Liver (tissue), 8 donors: ENCODE measurements at regions not wholly inside any gene's neighbourhood (a gene's known extent, or its start where the extent isn't known, plus 50 kb on each side); places are given as distances from the start of the nearest gene placed in this dataset.

ENCODE experiments used
- DNase-seq: peaks from one replicate; pipeline ENCODE4 v3.0.0-alpha.2; 2017; ENCODE audit warnings: low spot score
- H3K27ac ChIP-seq, 2 donors: one replicate each; pipeline ENCODE4 v1.7.0; 2013; ENCODE audit warnings: inconsistent platforms in 2 of 2, low read length in 2 of 2, control low read depth in 1 of 2, low read depth in 1 of 2, mild to moderate bottlenecking in 1 of 2
- H3K27me3 ChIP-seq, 4 donors: one replicate each; pipeline versions ENCODE4 v1.6.1 to v1.7.0; 2013; ENCODE audit warnings: low read length in 3 of 4, inconsistent platforms in 1 of 4, mild to moderate bottlenecking in 1 of 4, moderate library complexity in 1 of 4; ENCODE audit not compliant: control insufficient read depth in 4 of 4, insufficient read depth in 4 of 4
- H3K36me3 ChIP-seq, 4 donors: one replicate each; pipeline versions ENCODE4 v1.6.1 to v1.7.0; 2013; ENCODE audit warnings: low read length in 3 of 4, mild to moderate bottlenecking in 3 of 4, low read depth in 1 of 4, moderate library complexity in 1 of 4; ENCODE audit not compliant: control insufficient read depth in 4 of 4, insufficient read depth in 3 of 4
- H3K4me1 ChIP-seq, 4 donors: one replicate each; pipeline versions ENCODE4 v1.6.1 to v1.7.0; 2013; ENCODE audit warnings: low read length in 3 of 4, mild to moderate bottlenecking in 3 of 4, moderate library complexity in 1 of 4; ENCODE audit not compliant: control insufficient read depth in 4 of 4, insufficient read depth in 4 of 4
- H3K4me3 ChIP-seq, 3 donors: one replicate each; pipeline versions ENCODE4 v1.6.1 to v1.7.0; 2013; ENCODE audit warnings: low read length in 3 of 3, control low read depth in 1 of 3, low read depth in 1 of 3, mild to moderate bottlenecking in 1 of 3
- H3K9ac ChIP-seq, 2 donors: one replicate each; pipeline ENCODE4 v1.7.0; 2013; ENCODE audit warnings: low read length in 2 of 2, mild to moderate bottlenecking in 2 of 2, moderate library complexity in 2 of 2, control low read depth in 1 of 2, low read depth in 1 of 2
- H3K9me3 ChIP-seq, 4 donors: one replicate each; pipeline versions ENCODE4 v1.6.1 to v1.7.0; 2013; ENCODE audit warnings: low read length in 3 of 4; ENCODE audit not compliant: control insufficient read depth in 4 of 4
- ATF3 ChIP-seq: IDR thresholded peaks from 2 replicates; pipeline ENCODE4 v1.6.1; 2016; ENCODE audit warnings: antibody characterized with exemption
- CTCF ChIP-seq: fragments of 150-350 bp; IDR thresholded peaks from 2 replicates; pipeline ENCODE4 v1.5.1; 2017; ENCODE audit warnings: improper control_type of control experiment, low read depth, low read length; ENCODE audit not compliant: missing input control
- FOXA2 ChIP-seq: IDR thresholded peaks from 2 replicates; pipeline ENCODE4 v1.6.1; 2016; ENCODE audit warnings: antibody characterized with exemption
- GABPA ChIP-seq, 2 donors: IDR thresholded peaks in 1 of 2; conservative IDR thresholded peaks in 1 of 2; 2 replicates each; pipeline ENCODE4 v1.6.1; 2016; ENCODE audit warnings: antibody characterized with exemption in 2 of 2, mild to moderate bottlenecking in 1 of 2, moderate library complexity in 1 of 2
- HNF4A ChIP-seq, 2 donors: conservative IDR thresholded peaks; 2 replicates each; pipeline ENCODE4 v1.6.1; 2016; ENCODE audit warnings: antibody characterized with exemption in 2 of 2, mild to moderate bottlenecking in 2 of 2
- MAX ChIP-seq: IDR thresholded peaks from 2 replicates; pipeline ENCODE4 v1.6.1; 2016; ENCODE audit warnings: antibody characterized with exemption
- NR2F2 ChIP-seq: IDR thresholded peaks from 2 replicates; pipeline ENCODE4 v1.6.1; 2016; ENCODE audit warnings: antibody characterized with exemption
- RXRA ChIP-seq, 2 donors: IDR thresholded peaks; 2 replicates each; pipeline ENCODE4 v1.6.1; 2017 to 2018; ENCODE audit warnings: antibody characterized with exemption in 2 of 2, mild to moderate bottlenecking in 1 of 2
- SP1 ChIP-seq: IDR thresholded peaks from 2 replicates; pipeline ENCODE4 v1.6.1; 2018; ENCODE audit warnings: antibody characterized with exemption, mild to moderate bottlenecking
- TAF1 ChIP-seq: conservative IDR thresholded peaks from 2 replicates; pipeline ENCODE4 v1.6.1; 2016; ENCODE audit warnings: antibody characterized with exemption, mild to moderate bottlenecking
- YY1 ChIP-seq: IDR thresholded peaks from 2 replicates; pipeline ENCODE4 v1.6.1; 2016; ENCODE audit warnings: antibody characterized with exemption, mild to moderate bottlenecking
- WGBS: extraction: QIAGEN DNeasy Blood & Tissue Kit; methylation state at CpG from one replicate; pipeline ENCODE4 v1.1.7; 2013; 5-methylcytosine and 5-hydroxymethylcytosine counted together
- TF ChIP-seq, protein P1 (sequence below): IDR thresholded peaks from 2 replicates; pipeline ENCODE4 v1.6.1; 2016; ENCODE audit warnings: antibody characterized with exemption, mild to moderate bottlenecking
- donor health status: healthy.
- donor health status: healthy.
- donor health status: healthy.
- donor health status: healthy.
- donor health status: healthy.

DNA sequence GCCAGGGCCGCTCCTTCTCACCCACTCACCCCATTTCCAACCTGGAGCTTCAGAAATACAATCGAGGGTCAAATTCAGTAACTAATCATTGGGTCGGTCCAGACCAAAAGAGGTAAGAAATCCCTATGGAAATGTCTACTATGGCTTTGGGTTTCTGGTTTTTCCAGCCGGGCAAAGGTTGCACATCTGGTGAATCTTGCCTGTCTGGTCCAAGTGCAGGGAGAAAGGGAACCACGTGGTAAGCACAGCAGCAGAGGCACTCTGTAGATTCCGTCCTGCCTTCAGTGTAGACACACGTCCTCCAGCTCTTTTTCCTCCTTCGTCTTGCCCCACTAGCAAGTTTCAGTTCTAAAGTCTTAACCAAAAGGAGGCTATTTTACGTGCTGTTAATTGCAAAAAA lies 218.0 kb upstream of the JADE1 start:
- H3K27me3 ChIP-seq = no peaks in the 10 kb centered on the region
- no peak overlapping the region for H3K9ac ChIP-seq
- no peak overlapping the region for H3K4me3 ChIP-seq
- no peak for DNase-seq
- no peak overlapping the region for H3K27ac ChIP-seq
- peaks cover 0 to 2% (median 0%) of the 10 kb centered on the region in 4 donors for H3K9me3 ChIP-seq
- TF ChIP-seq FOXA2 = no peak
- peak; percentile 40 for TF ChIP-seq NR2F2
- no peaks in the 10 kb centered on the region for H3K4me1 ChIP-seq
- H3K36me3 ChIP-seq = no peaks in the 10 kb centered on the region
- 76% methylated on average over 9 of the region's 9 CpGs for WGBS

GRCh38 chr4:128590773-128591172 lies 218.7 kb upstream of the JADE1 start:
- Histone ChIP-seq H3K27me3 (no peaks in the 10 kb centered on the region), H3K9ac (no peak overlapping the region), H3K4me1 (no peaks in the 10 kb centered on the region), H3K27ac (no peak overlapping the region), H3K4me3 (no peak overlapping the region), H3K9me3 (peaks cover 0 to 2% (median 0%) of the 10 kb centered on the region in 4 donors), H3K36me3 (no peaks in the 10 kb centered on the region)
- 69% methylated on average over 3 of the region's 3 CpGs for WGBS
- no peak for DNase-seq
- TF ChIP-seq SP1 (no peak), HNF4A (conservative IDR thresholded peaks at IDR 0.05) (no peak), ATF3 (no peak), NR2F2 (no peak)

- no peaks in the 10 kb centered on the region for H3K4me1 ChIP-seq
- H3K9ac ChIP-seq = no peak overlapping the region
- peaks cover 0 to 2% (median 0%) of the 10 kb centered on the region in 4 donors for H3K9me3 ChIP-seq
- H3K27me3 ChIP-seq = no peaks in the 10 kb centered on the region
- H3K36me3 ChIP-seq = no peaks in the 10 kb centered on the region
- no peak overlapping the region for H3K27ac ChIP-seq
- no peak for TF ChIP-seq SP1
- no peak for TF ChIP-seq NR2F2
- TF ChIP-seq GABPA (IDR thresholded peaks at IDR 0.05 in 1 of 2, conservative IDR thresholded peaks at IDR 0.05 in 1 of 2) = no peak
- no peak for TF ChIP-seq HNF4A (conservative IDR thresholded peaks at IDR 0.05)
- no peak for TF ChIP-seq ATF3
- TF ChIP-seq CTCF = no peak
- no peak for TF ChIP-seq TAF1
- TF ChIP-seq, protein P1, sequence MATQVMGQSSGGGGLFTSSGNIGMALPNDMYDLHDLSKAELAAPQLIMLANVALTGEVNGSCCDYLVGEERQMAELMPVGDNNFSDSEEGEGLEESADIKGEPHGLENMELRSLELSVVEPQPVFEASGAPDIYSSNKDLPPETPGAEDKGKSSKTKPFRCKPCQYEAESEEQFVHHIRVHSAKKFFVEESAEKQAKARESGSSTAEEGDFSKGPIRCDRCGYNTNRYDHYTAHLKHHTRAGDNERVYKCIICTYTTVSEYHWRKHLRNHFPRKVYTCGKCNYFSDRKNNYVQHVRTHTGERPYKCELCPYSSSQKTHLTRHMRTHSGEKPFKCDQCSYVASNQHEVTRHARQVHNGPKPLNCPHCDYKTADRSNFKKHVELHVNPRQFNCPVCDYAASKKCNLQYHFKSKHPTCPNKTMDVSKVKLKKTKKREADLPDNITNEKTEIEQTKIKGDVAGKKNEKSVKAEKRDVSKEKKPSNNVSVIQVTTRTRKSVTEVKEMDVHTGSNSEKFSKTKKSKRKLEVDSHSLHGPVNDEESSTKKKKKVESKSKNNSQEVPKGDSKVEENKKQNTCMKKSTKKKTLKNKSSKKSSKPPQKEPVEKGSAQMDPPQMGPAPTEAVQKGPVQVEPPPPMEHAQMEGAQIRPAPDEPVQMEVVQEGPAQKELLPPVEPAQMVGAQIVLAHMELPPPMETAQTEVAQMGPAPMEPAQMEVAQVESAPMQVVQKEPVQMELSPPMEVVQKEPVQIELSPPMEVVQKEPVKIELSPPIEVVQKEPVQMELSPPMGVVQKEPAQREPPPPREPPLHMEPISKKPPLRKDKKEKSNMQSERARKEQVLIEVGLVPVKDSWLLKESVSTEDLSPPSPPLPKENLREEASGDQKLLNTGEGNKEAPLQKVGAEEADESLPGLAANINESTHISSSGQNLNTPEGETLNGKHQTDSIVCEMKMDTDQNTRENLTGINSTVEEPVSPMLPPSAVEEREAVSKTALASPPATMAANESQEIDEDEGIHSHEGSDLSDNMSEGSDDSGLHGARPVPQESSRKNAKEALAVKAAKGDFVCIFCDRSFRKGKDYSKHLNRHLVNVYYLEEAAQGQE = no peak
- no peak for TF ChIP-seq YY1
- no peak for TF ChIP-seq RXRA (IDR thresholded peaks at IDR 0.05)
- no peak for TF ChIP-seq MAX
- no peak overlapping the region for H3K4me3 ChIP-seq
- no peak for DNase-seq
- 88% methylated on average over 9 of the region's 9 CpGs for WGBS
These were observed 219.3 kb upstream of the JADE1 start for GRCh38 chr4:128590034-128590740.
